Panc1 (cell line): ENCODE measurements at regions not wholly inside any gene's neighbourhood (a gene's known extent, or its start where the extent isn't known, plus 50 kb on each side); places are given as distances from the start of the nearest gene placed in this dataset.

Experiments
- ATAC-seq: fragments of 200-7000 bp; cut with Tn5 transposase; 2 replicates; pipeline ENCODE4 v1.9.1; 2020; ENCODE audit warnings: mild to moderate bottlenecking, moderate library complexity
- BruUV-seq: library from RNA; stranded (reverse); fragments of 400-500 nt; replicated peaks from 2 replicates; lab custom pipeline; 2021; lab: Mats Ljungman, UMichigan
- CTCF ChIA-PET: fragments of 300-600 bp; sonication (Branson Sonifier 250); formaldehyde crosslinking; loops from one replicate; lab custom pipeline; 2022; ENCODE audit warnings: antibody characterized with exemption; lab: Charles Lee
- POLR2A ChIA-PET: fragments of 300-600 bp; sonication (Branson Sonifier 250); formaldehyde crosslinking; loops from one replicate; lab custom pipeline; 2022; ENCODE audit warnings: antibody characterized with exemption; lab: Charles Lee
- DNase-seq: peaks from one replicate; pipeline ENCODE4 v3.0.0-alpha.2; 2010; ENCODE audit warnings: low read depth, low spot score
- H3K27ac ChIP-seq: 2 replicates; pipeline ENCODE4 v1.5.1; 2011; ENCODE audit warnings: mild to moderate bottlenecking, low read length, inconsistent platforms
- H3K27me3 ChIP-seq: fragments of 200-500 bp; sonication (Bioruptor generic); 2 replicates; pipeline ENCODE4 v1.6.0; 2014; ENCODE audit warnings: low read length, inconsistent platforms; ENCODE audit not compliant: control insufficient read depth, insufficient read depth
- H3K36me3 ChIP-seq: fragments of 200-500 bp; sonication (Bioruptor generic); 2 replicates; pipeline ENCODE4 v1.5.1; 2014; ENCODE audit warnings: inconsistent platforms, mild to moderate bottlenecking, low read length, moderate library complexity; ENCODE audit not compliant: control insufficient read depth, insufficient read depth
- H3K4me1 ChIP-seq: 2 replicates; pipeline ENCODE4 v1.5.1; 2011; ENCODE audit warnings: inconsistent platforms, mild to moderate bottlenecking, low read length, moderate library complexity; ENCODE audit not compliant: control insufficient read depth, insufficient read depth
- H3K4me3 ChIP-seq, 2 experiments: 2 replicates each; pipeline ENCODE4 v1.5.1; 2011 to 2012; ENCODE audit warnings: low read depth in 2 of 2, low read length in 2 of 2, mild to moderate bottlenecking in 2 of 2, inconsistent platforms in 1 of 2, moderate library complexity in 1 of 2
- H3K9me3 ChIP-seq: fragments of 200-500 bp; sonication (Bioruptor generic); 2 replicates; pipeline ENCODE4 v1.5.1; 2014; ENCODE audit warnings: low read depth, mild to moderate bottlenecking, inconsistent platforms, low read length, moderate library complexity; ENCODE audit not compliant: control insufficient read depth, insufficient read depth
- CTCF ChIP-seq: fragments of 450-650 bp; IDR thresholded peaks from 2 replicates; pipeline ENCODE4 v1.5.1; 2017; ENCODE audit warnings: mild to moderate bottlenecking
- POLR2AphosphoS5 ChIP-seq: IDR thresholded peaks from 2 replicates; pipeline ENCODE4 v1.6.1; 2012; ENCODE audit warnings: mild to moderate bottlenecking, low read depth, low read length, moderate library complexity
- REST ChIP-seq, 2 experiments: IDR thresholded peaks; 2 replicates each; pipeline ENCODE4 v1.6.1; 2011 to 2012; ENCODE audit warnings: low read depth in 2 of 2, control low read depth in 1 of 2, low read length in 1 of 2, mild to moderate bottlenecking in 1 of 2, moderate library complexity in 1 of 2; ENCODE audit not compliant: insufficient read depth in 1 of 2
- SIN3A ChIP-seq: IDR thresholded peaks from 2 replicates; pipeline ENCODE4 v1.6.1; 2012; ENCODE audit warnings: low read depth, mild to moderate bottlenecking, low read length, moderate library complexity, borderline replicate concordance; ENCODE audit not compliant: insufficient read depth
- TCF7L2 ChIP-seq: IDR thresholded peaks from 2 replicates; pipeline ENCODE4 v1.6.1; 2011; ENCODE audit warnings: mild to moderate bottlenecking, low read depth, low read length, inconsistent platforms
- in situ Hi-C: cut with HindIII; loops from 2 replicates; pipeline ENCODE4 v1.10.0; 2016; ENCODE audit warnings: low sequenced_read_pairs, low pct_unique_long_range_greater_than_20kb
- intact Hi-C: fragments of 100-400 bp; cut with micrococcal nuclease; formaldehyde crosslinking; loops from one replicate; pipeline ENCODE4 v1.10.0; 2022; ENCODE audit not compliant: unreplicated experiment

- POLR2A ChIA-PET, result no interaction called here
- Histone ChIP-seq H3K4me3 (no peak overlapping the region), H3K4me1 (no peaks in the 10 kb centered on the region), H3K27me3 (no peaks in the 10 kb centered on the region), H3K36me3 (no peaks in the 10 kb centered on the region), H3K9me3 (no peaks in the 10 kb centered on the region), H3K27ac (no peak overlapping the region)
- CTCF ChIA-PET, result no interaction called here
- in situ Hi-C loops (no loop called here), intact Hi-C loops (no loop called here)
- ATAC-seq (no peak), DNase-seq (no peak)
- BruUV-seq, result no TSS peak
- TF ChIP-seq POLR2AphosphoS5 (no peak), CTCF (no peak), SIN3A (no peak), TCF7L2 (no peak), REST (IDR thresholded peaks at IDR 0.05; ENCODE audit: insufficient read depth in 1 of 2, low read depth in 2 of 2, low read length in 1 of 2) (no peak)
Measured at GRCh38 chr5:6006838-6007314, 371.5 kb downstream of the MED10 start.

- CTCF ChIA-PET, result no interaction called here
- H3K9me3 ChIP-seq, result no peaks in the 10 kb centered on the region
- no peak overlapping the region for H3K4me3 ChIP-seq
- in situ Hi-C loops, result no loop called here
- no peaks in the 10 kb centered on the region for H3K4me1 ChIP-seq
- intact Hi-C loops, result no loop called here
- BruUV-seq, result no TSS peak
- DNase-seq, result no peak
- H3K36me3 ChIP-seq, result no peaks in the 10 kb centered on the region
- no peak overlapping the region for H3K27ac ChIP-seq
- TF ChIP-seq SIN3A (no peak), TCF7L2 (no peak), CTCF (no peak), POLR2AphosphoS5 (no peak), REST (IDR thresholded peaks at IDR 0.05; ENCODE audit: insufficient read depth in 1 of 2, low read depth in 2 of 2, low read length in 1 of 2) (no peak)
- ATAC-seq, result no peak
- POLR2A ChIA-PET, result no interaction called here
- no peaks in the 10 kb centered on the region for H3K27me3 ChIP-seq
Measured at GRCh38 chr5:6003040-6003825, 375.1 kb downstream of the MED10 start.
